NCI-H774 (cell line): ENCODE measurements at regions not wholly inside any gene's neighbourhood (a gene's known extent, or its start where the extent isn't known, plus 50 kb on each side); places are given as distances from the start of the nearest gene placed in this dataset.
"Not testable (repeated sequence)": the region's sequence is repeated elsewhere in the genome, so short reads cannot be mapped to it uniquely, and the experiment has no call there.

Source experiments
- DNase-seq: peaks from one replicate; lab custom pipeline; 2025; lab: John Stamatoyannopoulos, UW

DNA sequence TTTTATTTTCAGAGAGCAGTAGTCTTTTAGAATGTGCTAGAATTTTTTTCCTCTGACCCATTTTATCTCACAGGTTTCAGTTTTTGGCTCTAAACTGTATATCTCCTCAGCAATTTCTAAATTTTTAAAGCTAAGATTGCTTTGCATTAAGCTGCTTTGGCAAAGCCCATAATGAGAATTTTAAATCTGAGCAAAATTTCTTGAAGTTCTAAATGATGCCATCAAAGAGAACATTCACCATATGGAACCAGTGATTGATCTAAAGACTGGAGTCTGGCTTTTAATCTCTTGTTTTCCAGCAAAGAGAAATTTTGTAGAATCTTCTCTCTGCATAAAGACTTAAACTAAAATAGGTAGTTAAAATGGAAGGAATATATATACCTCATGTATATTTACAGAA, 313.6 kb downstream of the TBC1D32 start:
- DNase-seq: no peak

DNA sequence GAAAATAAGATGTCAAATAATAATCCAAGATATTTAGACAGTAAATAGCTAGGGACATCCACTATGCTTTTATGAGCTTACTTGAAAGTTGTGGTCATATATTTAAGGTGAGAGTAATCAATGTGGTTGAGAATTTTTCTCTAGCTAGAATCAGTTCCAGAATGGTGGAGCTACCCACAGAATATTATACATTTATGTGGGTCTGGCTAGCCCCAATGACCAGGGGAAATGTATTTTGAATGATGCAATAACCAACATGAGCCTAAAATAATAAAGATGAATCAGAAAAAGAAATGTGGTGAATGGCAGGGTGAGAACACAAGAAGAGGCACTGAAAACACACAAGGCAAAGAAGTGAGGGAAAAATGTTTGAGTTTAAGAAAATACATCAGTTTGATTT, 325.7 kb downstream of the TBC1D32 start:
- no peak for DNase-seq

GRCh38 chr6:121006024-121006423, 328.3 kb downstream of the TBC1D32 start:
- no peak for DNase-seq

DNA sequence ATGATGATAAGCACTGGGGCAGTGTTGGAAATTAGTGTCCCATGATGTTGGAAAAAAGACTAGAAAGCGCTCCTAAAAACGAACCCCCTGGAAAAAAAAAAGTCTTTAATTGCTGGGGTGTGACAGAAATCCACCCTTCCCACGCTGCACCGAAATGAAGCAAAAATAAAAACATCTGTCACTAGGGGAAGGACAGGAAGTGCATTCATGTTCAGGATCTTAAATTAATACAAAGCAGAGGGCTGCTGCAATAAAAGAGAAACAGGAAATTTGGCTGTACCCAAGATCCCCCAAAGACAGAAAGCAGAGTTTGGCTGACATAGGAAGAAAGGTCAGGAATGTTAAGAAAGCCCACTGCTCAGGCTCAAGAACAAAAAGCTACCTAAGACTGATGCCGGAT, 333.9 kb downstream of the TBC1D32 start:
- DNase-seq: no peak

DNA sequence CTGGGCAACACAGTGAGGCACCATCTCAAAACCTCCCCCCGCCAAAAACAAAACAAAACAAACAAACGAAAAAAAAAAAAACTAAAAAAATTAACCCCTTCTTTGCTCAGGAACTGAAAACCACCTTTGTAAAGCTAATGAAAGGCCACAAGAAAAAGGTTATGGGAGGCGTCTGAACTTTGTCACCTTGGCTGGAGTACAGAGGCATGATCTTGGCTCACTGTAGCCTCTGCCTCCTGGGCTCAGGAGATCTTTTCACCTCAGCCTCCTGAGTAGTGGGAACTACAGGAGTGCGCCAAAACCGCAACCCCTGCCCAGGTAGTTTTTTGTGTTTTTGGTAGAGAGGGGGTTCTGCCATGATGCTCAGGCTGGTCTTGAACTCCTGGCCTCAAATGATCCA, 337.9 kb downstream of the TBC1D32 start:
- no peak for DNase-seq

- no peak for DNase-seq
These were observed 339.7 kb downstream of the TBC1D32 start for GRCh38 chr6:120994573-120994967.

DNA sequence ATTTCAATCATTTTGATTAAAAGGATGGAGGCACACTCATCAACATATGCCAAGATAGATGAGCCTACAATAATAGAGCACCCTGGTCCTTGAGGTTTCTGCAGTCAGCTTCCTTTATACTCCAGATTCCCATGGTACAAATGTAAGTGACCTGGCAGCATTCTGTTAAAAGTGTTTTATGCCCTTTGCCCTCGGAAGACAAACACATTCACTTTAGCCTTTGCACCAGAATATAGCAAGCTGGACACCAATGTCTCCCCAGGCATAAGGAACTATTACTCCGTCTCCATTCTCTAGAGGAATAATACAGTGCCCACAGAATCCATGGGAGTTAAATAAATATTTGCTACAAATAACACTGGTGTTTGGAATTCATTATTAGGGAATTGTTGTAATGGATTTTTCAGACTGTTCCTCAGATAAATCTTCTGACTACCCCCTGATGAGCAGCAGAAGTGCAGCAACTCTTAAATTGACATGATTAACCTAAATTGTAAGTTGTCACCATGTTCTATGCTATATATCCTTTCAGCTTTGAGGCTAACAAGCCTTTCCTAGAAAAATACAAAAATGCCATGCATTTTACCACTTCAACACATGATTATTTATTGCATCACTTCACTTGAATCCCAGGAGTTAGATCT, 340.2 kb downstream of the TBC1D32 start:
- DNase-seq: no peak

DNA sequence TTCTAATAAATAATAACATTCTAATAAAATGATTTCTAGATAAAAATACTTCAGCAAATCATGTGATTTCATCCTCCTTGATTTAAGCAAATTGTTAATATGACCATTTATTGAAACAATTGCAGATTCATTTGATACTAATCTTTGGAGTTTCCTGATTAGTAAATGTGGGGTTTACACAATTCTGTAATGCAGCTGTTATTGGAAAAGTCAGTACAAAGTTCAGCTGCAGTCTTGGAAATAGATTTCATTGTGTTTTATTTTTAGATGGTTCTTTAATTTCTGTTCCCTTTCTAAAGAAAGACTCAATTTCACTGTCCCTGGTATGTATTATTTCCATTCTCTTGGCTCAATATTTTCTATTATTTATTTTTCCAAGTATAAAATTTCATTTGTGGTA, 342.0 kb downstream of the TBC1D32 start:
- DNase-seq: no peak

DNA sequence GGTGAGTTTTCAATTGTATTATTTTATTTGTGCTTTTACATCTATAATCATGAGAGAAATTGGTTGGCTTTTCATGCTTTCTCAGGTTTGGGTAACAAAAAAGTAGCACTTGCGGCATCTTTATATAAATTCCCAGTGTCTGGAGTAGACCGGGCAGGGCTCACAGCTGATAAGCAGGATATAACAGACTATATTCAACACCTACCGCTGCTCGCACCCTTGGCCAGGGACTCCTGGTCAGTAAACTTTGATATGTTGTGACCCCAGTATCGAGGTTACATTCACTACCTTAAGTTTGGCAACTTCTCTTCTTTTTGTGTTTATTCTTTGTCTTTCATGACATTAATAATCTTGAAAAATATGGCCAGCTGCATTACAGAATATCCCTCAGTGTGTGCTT, 343.4 kb downstream of the TBC1D32 start:
- DNase-seq: no peak

- no peak for DNase-seq
These were observed 352.4 kb downstream of the TBC1D32 start for GRCh38 chr6:120981835-120982234.

- DNase-seq: no peak
These were observed 368.0 kb downstream of the TBC1D32 start for GRCh38 chr6:120966321-120966720.

GRCh38 chr6:120965814-120966213, 368.5 kb downstream of the TBC1D32 start:
- DNase-seq: no peak

GRCh38 chr6:120960761-120961160, 373.5 kb downstream of the TBC1D32 start:
- DNase-seq: no peak

- DNase-seq: no peak
These were observed 380.2 kb downstream of the TBC1D32 start for GRCh38 chr6:120954111-120954510.

- DNase-seq: no peak
These were observed 383.0 kb downstream of the TBC1D32 start for GRCh38 chr6:120951258-120951657.

GRCh38 chr6:120947111-120947510, 387.2 kb downstream of the TBC1D32 start:
- DNase-seq: no peak

DNA sequence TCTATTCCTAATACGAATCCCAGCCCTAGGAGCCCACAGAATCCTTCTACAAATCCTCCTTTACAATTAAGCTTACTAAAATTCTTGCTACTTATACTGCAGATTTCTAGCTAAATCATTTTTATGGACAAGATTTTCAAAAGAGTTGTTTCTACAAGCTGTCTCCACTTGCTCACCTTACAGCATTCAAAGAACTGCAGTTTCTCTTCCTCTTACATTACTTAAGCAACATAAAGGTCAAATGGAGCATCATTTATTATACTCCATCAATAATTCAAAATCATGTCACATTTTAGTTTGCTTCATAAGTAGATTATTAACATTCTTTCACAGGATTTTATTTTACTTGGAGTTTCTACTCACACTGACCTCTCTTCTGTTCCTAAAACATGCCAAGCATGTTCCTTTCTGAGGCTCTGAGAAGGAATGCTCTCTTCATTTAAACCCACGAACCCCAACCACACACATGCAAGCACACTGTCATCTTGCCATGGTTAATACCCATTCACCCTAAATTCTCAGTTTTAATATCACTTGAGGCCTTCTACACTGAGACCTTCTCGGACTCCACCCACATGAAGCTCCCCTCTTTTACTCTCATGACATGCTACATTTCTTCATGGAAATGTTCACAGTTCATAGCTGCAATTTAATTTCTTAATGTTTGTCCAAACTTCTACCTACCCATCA, 388.2 kb downstream of the TBC1D32 start:
- DNase-seq: no peak

GRCh38 chr6:120938876-120939472, 395.3 kb downstream of the TBC1D32 start:
- no peak for DNase-seq

GRCh38 chr6:120938164-120938875, 396.0 kb downstream of the TBC1D32 start:
- DNase-seq: no peak

GRCh38 chr6:120935908-120936307, 398.4 kb downstream of the TBC1D32 start:
- DNase-seq: no peak

- no peak for DNase-seq
These were observed 399.3 kb downstream of the TBC1D32 start for GRCh38 chr6:120935016-120935415.

- DNase-seq: not testable (repeated sequence)
These were observed 402.6 kb downstream of the TBC1D32 start for GRCh38 chr6:120931520-120932180.
